Skeletal muscle tissue (tissue), 3 donors: ENCODE measurements at regions not wholly inside any gene's neighbourhood (a gene's known extent, or its start where the extent isn't known, plus 50 kb on each side); places are given as distances from the start of the nearest gene placed in this dataset.

Experiments used
- H3K27ac ChIP-seq: one replicate; pipeline ENCODE4 v1.7.0; 2013; ENCODE audit warnings: mild to moderate bottlenecking, low read depth, low read length, inconsistent platforms
- H3K27me3 ChIP-seq, 3 donors: one replicate each; pipeline ENCODE4 v1.7.0; 2013; ENCODE audit warnings: low read length in 3 of 3; ENCODE audit not compliant: control insufficient read depth in 3 of 3, insufficient read depth in 3 of 3
- H3K36me3 ChIP-seq, 3 donors: one replicate each; pipeline ENCODE4 v1.7.0; 2013; ENCODE audit warnings: low read length in 3 of 3; ENCODE audit not compliant: control insufficient read depth in 3 of 3, insufficient read depth in 3 of 3
- H3K4me1 ChIP-seq, 3 donors: one replicate each; pipeline ENCODE4 v1.7.0; 2013; ENCODE audit warnings: low read length in 3 of 3, mild to moderate bottlenecking in 3 of 3; ENCODE audit not compliant: control insufficient read depth in 3 of 3, insufficient read depth in 3 of 3
- H3K4me3 ChIP-seq, 3 donors: one replicate each; pipeline ENCODE4 v1.7.0; 2013; ENCODE audit warnings: low read length in 3 of 3
- H3K9ac ChIP-seq, 3 donors: one replicate each; pipeline ENCODE4 v1.7.0; 2013; ENCODE audit warnings: low read length in 3 of 3, mild to moderate bottlenecking in 3 of 3, moderate library complexity in 2 of 3, low read depth in 1 of 3
- H3K9me3 ChIP-seq, 3 donors: one replicate each; pipeline ENCODE4 v1.7.0; 2013; ENCODE audit warnings: low read length in 3 of 3; ENCODE audit not compliant: control insufficient read depth in 3 of 3
- donor health status: Osteomylitis.

- H3K4me1 ChIP-seq = no peaks in the 10 kb centered on the region
- H3K27me3 ChIP-seq = no peaks in the 10 kb centered on the region
- no peak overlapping the region for H3K27ac ChIP-seq
- H3K9me3 ChIP-seq = peaks cover 0 to 4% (median 0%) of the 10 kb centered on the region in 3 donors
- H3K4me3 ChIP-seq = no peak overlapping the region
- H3K36me3 ChIP-seq = no peaks in the 10 kb centered on the region
- no peak overlapping the region for H3K9ac ChIP-seq
Measured at GRCh38 chr13:74413482-74413881, 279.3 kb upstream of the KLF12 start.

- Histone ChIP-seq H3K27me3 (no peaks in the 10 kb centered on the region), H3K9ac (no peak overlapping the region), H3K4me3 (no peak overlapping the region), H3K36me3 (no peaks in the 10 kb centered on the region), H3K27ac (no peak overlapping the region), H3K4me1 (no peaks in the 10 kb centered on the region), H3K9me3 (peaks cover 0 to 4% (median 0%) of the 10 kb centered on the region in 3 donors)
Measured at GRCh38 chr13:74409551-74409950, 275.3 kb upstream of the KLF12 start.

- Histone ChIP-seq H3K9ac (no peak overlapping the region), H3K27ac (no peak overlapping the region), H3K27me3 (no peaks in the 10 kb centered on the region), H3K4me1 (no peaks in the 10 kb centered on the region), H3K9me3 (no peaks in the 10 kb centered on the region), H3K4me3 (no peak overlapping the region), H3K36me3 (no peaks in the 10 kb centered on the region)
Measured at GRCh38 chr13:74406420-74406819, 272.2 kb upstream of the KLF12 start.

GRCh38 chr13:74398599-74398998, 264.4 kb upstream of the KLF12 start:
- Histone ChIP-seq H3K9me3 (no peaks in the 10 kb centered on the region), H3K4me3 (no peak overlapping the region), H3K4me1 (no peaks in the 10 kb centered on the region), H3K27me3 (no peaks in the 10 kb centered on the region), H3K27ac (no peak overlapping the region), H3K9ac (no peak overlapping the region), H3K36me3 (no peaks in the 10 kb centered on the region)

- Histone ChIP-seq H3K9me3 (peaks cover 0 to 6% (median 0%) of the 10 kb centered on the region in 3 donors), H3K36me3 (no peaks in the 10 kb centered on the region), H3K27ac (no peak overlapping the region), H3K4me3 (no peak overlapping the region), H3K9ac (no peak overlapping the region), H3K27me3 (no peaks in the 10 kb centered on the region), H3K4me1 (no peaks in the 10 kb centered on the region)
Measured at GRCh38 chr13:74389056-74389455, 254.9 kb upstream of the KLF12 start.

- Histone ChIP-seq H3K27me3 (no peaks in the 10 kb centered on the region), H3K9ac (no peak overlapping the region), H3K4me3 (no peak overlapping the region), H3K9me3 (peaks cover 0 to 6% (median 0%) of the 10 kb centered on the region in 3 donors), H3K27ac (no peak overlapping the region), H3K36me3 (no peaks in the 10 kb centered on the region), H3K4me1 (no peaks in the 10 kb centered on the region)
Measured at GRCh38 chr13:74388626-74389025, 254.4 kb upstream of the KLF12 start.

GRCh38 chr13:74372511-74372910, 238.3 kb upstream of the KLF12 start:
- no peak overlapping the region for H3K27ac ChIP-seq
- no peak overlapping the region for H3K4me3 ChIP-seq
- H3K36me3 ChIP-seq = no peaks in the 10 kb centered on the region
- no peaks in the 10 kb centered on the region for H3K9me3 ChIP-seq
- no peaks in the 10 kb centered on the region for H3K4me1 ChIP-seq
- no peak overlapping the region for H3K9ac ChIP-seq
- H3K27me3 ChIP-seq = no peaks in the 10 kb centered on the region

GRCh38 chr13:74367193-74367592, 233.0 kb upstream of the KLF12 start:
- no peaks in the 10 kb centered on the region for H3K36me3 ChIP-seq
- H3K4me3 ChIP-seq = no peak overlapping the region
- H3K27ac ChIP-seq = no peak overlapping the region
- no peak overlapping the region for H3K9ac ChIP-seq
- no peaks in the 10 kb centered on the region for H3K9me3 ChIP-seq
- H3K4me1 ChIP-seq = no peaks in the 10 kb centered on the region
- H3K27me3 ChIP-seq = no peaks in the 10 kb centered on the region

GRCh38 chr13:74361274-74361673, 227.1 kb upstream of the KLF12 start:
- no peaks in the 10 kb centered on the region for H3K4me1 ChIP-seq
- H3K36me3 ChIP-seq = no peaks in the 10 kb centered on the region
- H3K27me3 ChIP-seq = no peaks in the 10 kb centered on the region
- H3K27ac ChIP-seq = no peak overlapping the region
- no peak overlapping the region for H3K4me3 ChIP-seq
- no peak overlapping the region for H3K9ac ChIP-seq
- no peaks in the 10 kb centered on the region for H3K9me3 ChIP-seq

GRCh38 chr13:74346960-74347359, 212.8 kb upstream of the KLF12 start:
- no peaks in the 10 kb centered on the region for H3K9me3 ChIP-seq
- H3K9ac ChIP-seq = no peak overlapping the region
- H3K4me3 ChIP-seq = no peak overlapping the region
- H3K36me3 ChIP-seq = no peaks in the 10 kb centered on the region
- H3K27me3 ChIP-seq = no peaks in the 10 kb centered on the region
- no peak overlapping the region for H3K27ac ChIP-seq
- no peaks in the 10 kb centered on the region for H3K4me1 ChIP-seq

- Histone ChIP-seq H3K9me3 (no peaks in the 10 kb centered on the region), H3K27me3 (no peaks in the 10 kb centered on the region), H3K4me3 (no peak overlapping the region), H3K27ac (no peak overlapping the region), H3K36me3 (no peaks in the 10 kb centered on the region), H3K4me1 (no peaks in the 10 kb centered on the region), H3K9ac (no peak overlapping the region)
Measured at GRCh38 chr13:74338341-74338740, 204.1 kb upstream of the KLF12 start.
